Parathyroid adenoma (tissue), 2 donors: ENCODE measurements at regions not wholly inside any gene's neighbourhood (a gene's known extent, or its start where the extent isn't known, plus 50 kb on each side); places are given as distances from the start of the nearest gene placed in this dataset.

Experiments used
- H2AFZ ChIP-seq: fragments of 300-600 bp; sonication (generic); one replicate; pipeline ENCODE4 v1.7.0; 2017; ENCODE audit warnings: antibody characterized with exemption, mild to moderate bottlenecking
- H3K27ac ChIP-seq: fragments of 300-600 bp; sonication (generic); one replicate; pipeline ENCODE4 v1.7.0; 2017
- H3K27me3 ChIP-seq: fragments of 300-600 bp; sonication (generic); one replicate; pipeline ENCODE4 v1.7.0; 2017; ENCODE audit warnings: low read length; ENCODE audit not compliant: control insufficient read depth, insufficient read depth
- H3K36me3 ChIP-seq: fragments of 300-600 bp; sonication (generic); one replicate; pipeline ENCODE4 v1.7.0; 2017; ENCODE audit warnings: low read length; ENCODE audit not compliant: control insufficient read depth, insufficient read depth
- H3K4me1 ChIP-seq: fragments of 300-600 bp; sonication (generic); one replicate; pipeline ENCODE4 v1.7.0; 2017; ENCODE audit warnings: control low read depth
- H3K4me2 ChIP-seq: fragments of 300-600 bp; sonication (generic); one replicate; pipeline ENCODE4 v1.7.0; 2017; ENCODE audit warnings: low read length
- H3K4me3 ChIP-seq: fragments of 300-600 bp; sonication (generic); one replicate; pipeline ENCODE4 v1.7.0; 2017; ENCODE audit warnings: low read depth, low read length
- H3K79me2 ChIP-seq: fragments of 300-600 bp; sonication (generic); one replicate; pipeline ENCODE4 v1.7.0; 2017; ENCODE audit warnings: control low read depth
- H3K9ac ChIP-seq: fragments of 300-600 bp; sonication (generic); one replicate; pipeline ENCODE4 v1.7.0; 2017; ENCODE audit warnings: mild to moderate bottlenecking
- H3K9me3 ChIP-seq: fragments of 300-600 bp; sonication (generic); one replicate; pipeline ENCODE4 v1.7.0; 2017; ENCODE audit warnings: low read length; ENCODE audit not compliant: control insufficient read depth
- CTCF ChIP-seq: fragments of 300-600 bp; sonication (generic); IDR thresholded peaks from one replicate; pipeline ENCODE4 v1.7.0; 2017; ENCODE audit warnings: antibody characterized with exemption, mild to moderate bottlenecking
- donor health status: primary hyperparathyroidism.

GRCh38 chr11:128040603-128041002 lies 546.8 kb downstream of the ETS1 start:
- TF ChIP-seq CTCF = no peak
- no peak overlapping the region for H3K9ac ChIP-seq
- H2AFZ ChIP-seq = no peak overlapping the region
- H3K4me2 ChIP-seq = no peak overlapping the region
- H3K4me1 ChIP-seq = no peaks in the 10 kb centered on the region
- H3K79me2 ChIP-seq = no peaks in the 10 kb centered on the region
- H3K27ac ChIP-seq = no peak overlapping the region
- no peaks in the 10 kb centered on the region for H3K27me3 ChIP-seq
- H3K9me3 ChIP-seq = no peaks in the 10 kb centered on the region
- no peak overlapping the region for H3K4me3 ChIP-seq
- H3K36me3 ChIP-seq = no peaks in the 10 kb centered on the region

- H3K9me3 ChIP-seq = no peaks in the 10 kb centered on the region
- H3K79me2 ChIP-seq = no peaks in the 10 kb centered on the region
- H3K36me3 ChIP-seq = no peaks in the 10 kb centered on the region
- no peak for TF ChIP-seq CTCF
- no peaks in the 10 kb centered on the region for H3K4me1 ChIP-seq
- H3K4me2 ChIP-seq = no peak overlapping the region
- no peak overlapping the region for H2AFZ ChIP-seq
- no peaks in the 10 kb centered on the region for H3K27me3 ChIP-seq
- H3K4me3 ChIP-seq = no peak overlapping the region
- H3K27ac ChIP-seq = no peak overlapping the region
- no peak overlapping the region for H3K9ac ChIP-seq
Observed at GRCh38 chr11:128039140-128040021, 548.0 kb downstream of the ETS1 start.

- H3K27me3 ChIP-seq = no peaks in the 10 kb centered on the region
- H3K79me2 ChIP-seq = no peaks in the 10 kb centered on the region
- H3K9me3 ChIP-seq = no peaks in the 10 kb centered on the region
- H3K4me1 ChIP-seq = no peaks in the 10 kb centered on the region
- no peak overlapping the region for H2AFZ ChIP-seq
- H3K4me3 ChIP-seq = no peak overlapping the region
- H3K4me2 ChIP-seq = no peak overlapping the region
- no peak for TF ChIP-seq CTCF
- H3K36me3 ChIP-seq = no peaks in the 10 kb centered on the region
- no peak overlapping the region for H3K27ac ChIP-seq
- H3K9ac ChIP-seq = no peak overlapping the region
Observed at GRCh38 chr11:128036556-128037093, 550.7 kb downstream of the ETS1 start.

GRCh38 chr11:128036006-128036405 lies 551.4 kb downstream of the ETS1 start:
- TF ChIP-seq CTCF = no peak
- Histone ChIP-seq H3K36me3 (no peaks in the 10 kb centered on the region), H2AFZ (no peak overlapping the region), H3K9ac (no peak overlapping the region), H3K9me3 (no peaks in the 10 kb centered on the region), H3K27me3 (no peaks in the 10 kb centered on the region), H3K4me1 (no peaks in the 10 kb centered on the region), H3K79me2 (no peaks in the 10 kb centered on the region), H3K27ac (no peak overlapping the region), H3K4me2 (no peak overlapping the region), H3K4me3 (no peak overlapping the region)
